ENCODE measurements at regions not wholly inside any gene's neighbourhood (a gene's known extent, or its start where the extent isn't known, plus 50 kb on each side); places are given as distances from the start of the nearest gene placed in this dataset.

GRCh38 chr5:117065800-117066199 lies 491.2 kb upstream of the SEMA6A start:
- DNase-seq (ENCODE audit: low read depth): no peak

- no peak for DNase-seq (ENCODE audit: low read depth)
Observed at GRCh38 chr5:117065161-117065560, 490.5 kb upstream of the SEMA6A start.

- DNase-seq (ENCODE audit: low read depth): no peak
Observed at GRCh38 chr5:117060099-117060498, 485.5 kb upstream of the SEMA6A start.

- DNase-seq (ENCODE audit: low read depth): no peak
Observed at GRCh38 chr5:117058740-117059139, 484.1 kb upstream of the SEMA6A start.

GRCh38 chr5:117055517-117055916 lies 480.9 kb upstream of the SEMA6A start:
- no peak for DNase-seq (ENCODE audit: low read depth)

- no peak for DNase-seq (ENCODE audit: low read depth)
Observed at GRCh38 chr5:117054911-117055310, 480.3 kb upstream of the SEMA6A start.

- no peak for DNase-seq (ENCODE audit: low read depth)
Observed at GRCh38 chr5:117054141-117054540, 479.5 kb upstream of the SEMA6A start.

- no peak for DNase-seq (ENCODE audit: low read depth)
Observed at GRCh38 chr5:117041926-117042595, 467.4 kb upstream of the SEMA6A start.

GRCh38 chr5:117039035-117039434 lies 464.4 kb upstream of the SEMA6A start:
- DNase-seq (ENCODE audit: low read depth): no peak

- no peak for DNase-seq (ENCODE audit: low read depth)
Observed at GRCh38 chr5:117027384-117027783, 452.8 kb upstream of the SEMA6A start.

- DNase-seq (ENCODE audit: low read depth): no peak
Observed at GRCh38 chr5:117020999-117021398, 446.4 kb upstream of the SEMA6A start.

GRCh38 chr5:117013280-117013877 lies 438.8 kb upstream of the SEMA6A start:
- no peak for DNase-seq (ENCODE audit: low read depth)

- no peak for DNase-seq (ENCODE audit: low read depth)
Observed at GRCh38 chr5:117010574-117010973, 436.0 kb upstream of the SEMA6A start.

- DNase-seq (ENCODE audit: low read depth): no peak
Observed at GRCh38 chr5:116998024-116998423, 423.4 kb upstream of the SEMA6A start.

- no peak for DNase-seq (ENCODE audit: low read depth)
Observed at GRCh38 chr5:116992681-116993080, 418.1 kb upstream of the SEMA6A start.

GRCh38 chr5:116989995-116990394 lies 415.4 kb upstream of the SEMA6A start:
- DNase-seq (ENCODE audit: low read depth): no peak

- no peak for DNase-seq (ENCODE audit: low read depth)
Observed at GRCh38 chr5:116982035-116982434, 407.4 kb upstream of the SEMA6A start.

GRCh38 chr5:116980581-116980980 lies 406.0 kb upstream of the SEMA6A start:
- no peak for DNase-seq (ENCODE audit: low read depth)

GRCh38 chr5:116976767-116977166 lies 402.1 kb upstream of the SEMA6A start:
- no peak for DNase-seq (ENCODE audit: low read depth)

GRCh38 chr5:116971131-116971530 lies 396.5 kb upstream of the SEMA6A start:
- no peak for DNase-seq (ENCODE audit: low read depth)

GRCh38 chr5:116970318-116970717 lies 395.7 kb upstream of the SEMA6A start:
- DNase-seq (ENCODE audit: low read depth): no peak

GRCh38 chr5:116964438-116964837 lies 389.8 kb upstream of the SEMA6A start:
- DNase-seq (ENCODE audit: low read depth): no peak

GRCh38 chr5:116961021-116961420 lies 386.4 kb upstream of the SEMA6A start:
- no peak for DNase-seq (ENCODE audit: low read depth)

GRCh38 chr5:116959843-116960242 lies 385.2 kb upstream of the SEMA6A start:
- DNase-seq (ENCODE audit: low read depth): no peak

All from stimulated activated CD8-positive, alpha-beta memory T cell treated with anti-CD3 and anti-CD28 coated beads, Interleukin-15, amount 100 ng/mL, for 1 hour (primary cell).